MV-4-11 (cell line): ENCODE measurements at regions not wholly inside any gene's neighbourhood (a gene's known extent, or its start where the extent isn't known, plus 50 kb on each side); places are given as distances from the start of the nearest gene placed in this dataset.

Source experiments
- DNase-seq: peaks from one replicate; lab custom pipeline; 2025; lab: John Stamatoyannopoulos, UW

- DNase-seq = no peak
These were observed 2180.1 kb downstream of the TP53TG3F start for GRCh38 chr16:35639233-35640205.

DNA sequence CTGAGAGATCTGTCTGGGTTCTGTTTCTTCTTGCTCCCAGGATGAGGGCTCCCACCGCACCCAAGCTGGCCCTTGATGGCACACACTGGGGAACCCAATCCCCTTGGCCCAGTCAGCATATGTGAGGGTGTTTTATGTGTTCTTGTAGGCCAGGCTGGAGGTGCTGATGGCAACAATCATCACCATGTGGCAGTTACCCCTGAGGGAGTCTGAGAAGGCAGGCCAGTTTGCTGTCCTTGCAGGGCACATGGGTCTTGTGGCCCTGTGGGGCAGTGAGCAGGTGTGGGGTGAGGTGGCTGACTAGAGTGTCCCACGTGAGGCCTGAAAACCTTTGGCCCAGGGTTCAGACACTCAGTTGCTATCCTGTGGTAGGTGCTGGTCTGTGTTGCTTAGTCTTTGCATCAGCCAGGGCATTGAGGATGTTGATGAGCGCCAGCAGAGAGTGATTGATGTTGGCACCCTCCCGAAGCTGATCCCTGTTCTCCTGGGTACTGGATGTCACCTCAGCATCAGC lies 2183.0 kb downstream of the TP53TG3F start:
- DNase-seq = no peak

DNA sequence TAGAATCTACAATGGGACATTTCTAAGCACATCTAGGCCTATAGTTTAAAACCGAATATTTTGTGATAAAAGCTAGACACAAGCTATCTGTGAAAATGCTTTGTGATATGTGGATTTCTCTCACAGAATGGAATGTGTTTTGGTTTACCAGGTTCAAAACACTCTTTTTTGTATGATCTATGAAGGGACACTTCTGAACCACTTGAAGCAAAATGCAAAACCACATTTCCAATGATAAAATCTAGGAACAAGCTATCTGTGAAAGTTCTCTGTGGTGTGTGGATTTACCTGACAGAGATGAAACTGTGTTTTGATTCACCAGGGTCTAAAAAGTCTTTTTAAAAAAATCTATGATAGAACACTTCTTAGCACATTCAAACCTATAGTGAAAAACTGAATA lies 2192.4 kb downstream of the TP53TG3F start:
- no peak for DNase-seq

DNA sequence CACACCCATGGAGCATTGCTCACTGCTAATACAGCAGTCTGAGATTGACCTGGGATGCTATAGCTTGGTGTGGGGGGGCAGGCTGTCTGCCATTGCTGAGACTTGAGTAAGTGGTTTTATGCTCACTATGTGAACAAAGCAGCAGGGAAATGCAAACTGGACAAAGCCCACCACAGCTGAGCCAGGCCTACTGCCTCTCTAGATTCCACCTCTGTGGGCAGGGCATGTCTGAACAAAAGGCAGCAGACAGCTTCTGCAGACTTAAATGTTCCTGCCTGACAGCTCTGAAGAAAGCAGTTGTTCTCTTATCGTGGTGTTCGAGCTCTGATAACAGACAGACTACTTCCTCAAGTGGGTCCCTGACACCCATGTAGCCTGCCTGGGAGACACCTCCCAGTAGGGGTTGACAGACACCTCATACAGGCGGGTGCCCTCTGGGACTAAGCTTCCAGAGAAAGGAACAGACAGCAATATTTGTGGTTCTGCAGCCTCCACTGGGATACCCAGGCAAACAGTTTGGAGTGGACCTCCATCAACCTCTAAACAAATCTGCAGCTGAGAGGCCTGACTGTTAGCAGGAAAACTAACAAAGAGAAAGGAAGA lies 2204.8 kb downstream of the TP53TG3F start:
- peak; percentile 24 for DNase-seq

DNA sequence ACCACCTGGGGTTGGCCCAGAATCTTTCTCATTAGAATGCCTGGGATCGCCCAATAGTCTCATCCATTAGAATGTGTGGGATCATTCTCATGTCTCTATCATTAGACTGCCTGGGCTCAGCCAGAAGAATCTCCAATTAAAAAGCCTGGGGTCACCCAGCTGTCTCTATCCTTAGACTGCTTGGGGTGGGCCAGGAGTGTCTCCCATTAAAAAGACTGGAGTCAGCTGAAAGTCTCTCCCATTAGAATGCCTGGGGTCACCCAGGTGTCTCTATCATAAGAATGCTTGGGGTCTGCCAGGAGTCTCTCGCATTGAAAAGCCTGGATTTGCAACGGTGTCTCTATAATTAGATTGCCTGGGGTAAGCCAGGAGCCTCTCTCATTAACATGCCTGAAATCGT lies 2225.7 kb downstream of the TP53TG3F start:
- no peak for DNase-seq

DNA sequence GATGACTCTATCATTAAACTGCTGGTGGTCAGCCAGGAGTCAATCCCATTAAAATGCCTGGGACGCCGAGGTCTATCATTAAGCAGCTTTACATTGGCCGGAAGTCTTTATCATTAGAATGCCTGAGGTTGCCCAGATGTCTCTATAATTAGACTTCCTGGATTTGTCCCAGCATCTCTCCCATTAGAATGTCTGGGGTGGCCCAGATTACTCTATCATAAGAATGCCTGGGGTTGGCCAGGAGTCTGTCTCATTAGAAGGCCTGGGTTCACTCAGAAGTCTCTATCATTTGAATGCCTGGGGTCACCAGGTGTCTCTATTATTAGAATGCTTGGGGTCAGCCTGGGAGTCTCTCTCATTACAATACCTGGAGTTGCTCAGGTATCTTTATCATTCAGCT lies 2227.2 kb downstream of the TP53TG3F start:
- DNase-seq = no peak

- DNase-seq = no peak
These were observed 2227.7 kb downstream of the TP53TG3F start for GRCh38 chr16:35687071-35687470.

DNA sequence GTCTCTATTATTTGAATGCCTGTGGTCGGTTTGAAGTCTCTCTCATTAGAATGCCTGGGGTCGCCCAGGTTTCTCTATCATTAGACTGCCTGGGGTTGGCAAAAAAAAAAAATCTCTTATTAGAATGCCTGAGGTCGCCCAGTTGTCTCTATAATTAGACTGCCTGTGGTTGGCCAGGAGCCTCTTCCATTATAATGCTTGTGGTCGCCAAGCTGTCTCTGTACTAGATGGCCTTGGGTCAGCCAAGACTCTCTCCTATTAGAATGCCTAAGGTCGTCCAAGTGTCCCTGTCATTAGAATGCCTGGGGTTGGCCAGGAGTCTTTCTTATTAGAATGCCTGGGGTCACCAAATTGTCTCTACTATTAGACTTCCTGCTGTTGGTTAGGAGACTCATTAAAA lies 2228.4 kb downstream of the TP53TG3F start:
- DNase-seq = no peak

DNA sequence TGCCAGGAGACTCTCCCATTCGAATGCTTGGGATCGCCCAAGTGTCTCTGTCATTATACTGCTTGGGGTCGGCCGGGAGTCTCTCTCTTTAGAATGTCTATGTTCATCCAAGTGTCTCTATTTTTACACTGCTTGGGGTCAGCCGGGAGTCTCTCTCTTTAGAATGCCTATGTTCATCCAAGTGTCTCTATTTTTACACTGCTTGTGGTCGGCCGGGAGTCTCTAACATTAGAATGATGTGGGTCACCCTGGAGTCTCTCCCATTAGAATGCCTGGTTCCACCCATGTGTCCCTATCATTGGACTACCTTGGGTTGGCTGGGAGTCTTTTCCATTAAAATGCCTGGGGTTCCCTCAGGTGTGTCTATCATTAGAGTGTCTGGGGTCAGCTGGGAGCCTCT lies 2230.4 kb downstream of the TP53TG3F start:
- no peak for DNase-seq

DNA sequence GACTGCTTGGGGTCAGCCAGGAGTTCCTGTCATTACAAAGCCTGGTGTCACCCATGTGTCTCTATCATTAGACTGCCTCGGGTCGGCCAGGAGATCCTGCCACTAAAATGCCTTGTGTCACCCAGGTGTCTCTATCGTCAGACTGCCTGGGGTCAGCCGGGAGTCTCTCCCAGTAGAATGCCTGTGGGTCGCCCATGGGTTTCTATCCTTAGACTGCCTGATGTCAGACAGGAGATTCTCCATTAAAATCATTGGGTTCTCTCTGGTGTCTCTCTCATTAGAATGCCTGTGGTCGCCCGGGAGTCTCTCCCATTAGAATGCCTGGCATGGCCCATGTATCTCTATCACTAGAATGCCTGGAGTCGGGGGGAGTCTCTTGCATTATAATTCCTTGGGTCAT lies 2231.0 kb downstream of the TP53TG3F start:
- no peak for DNase-seq

DNA sequence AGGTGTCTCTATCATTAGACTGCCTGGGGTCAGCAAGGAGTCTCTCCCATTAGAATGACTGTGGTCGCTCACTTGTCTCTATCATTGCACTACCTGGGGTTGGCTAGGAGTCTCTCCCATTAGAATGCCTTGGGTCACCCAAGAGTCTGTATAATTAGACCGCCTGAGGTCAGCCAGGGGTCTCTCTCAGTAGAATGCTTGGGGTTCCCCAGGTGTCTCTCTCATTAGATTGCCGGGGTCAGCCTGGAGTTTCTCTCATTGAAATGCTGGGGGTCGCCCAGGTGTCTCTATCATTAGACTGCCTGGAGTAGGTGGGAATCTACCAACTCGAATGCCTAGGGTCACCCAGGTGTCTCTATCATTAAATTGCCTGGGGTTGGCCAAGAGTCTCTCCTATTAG lies 2231.6 kb downstream of the TP53TG3F start:
- no peak for DNase-seq

DNA sequence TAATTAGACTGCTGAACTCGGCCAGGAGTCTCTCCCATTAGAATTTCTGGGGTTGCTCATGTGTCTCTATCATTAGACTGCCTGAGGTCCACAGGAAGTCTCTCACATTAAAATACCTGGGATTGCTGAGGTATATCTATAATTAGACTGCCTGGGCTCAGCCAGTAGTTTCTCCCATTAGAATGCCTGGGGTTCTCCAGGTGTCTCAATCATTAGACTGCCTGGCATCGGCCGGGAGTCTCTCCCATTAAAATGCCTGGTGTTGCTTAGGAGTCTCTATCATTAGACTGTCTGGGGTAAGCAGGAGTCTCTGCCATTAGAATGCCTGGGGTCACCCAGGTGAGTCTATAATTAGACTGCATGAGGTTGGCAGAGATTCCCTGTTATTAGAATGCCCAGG lies 2233.4 kb downstream of the TP53TG3F start:
- DNase-seq = no peak

DNA sequence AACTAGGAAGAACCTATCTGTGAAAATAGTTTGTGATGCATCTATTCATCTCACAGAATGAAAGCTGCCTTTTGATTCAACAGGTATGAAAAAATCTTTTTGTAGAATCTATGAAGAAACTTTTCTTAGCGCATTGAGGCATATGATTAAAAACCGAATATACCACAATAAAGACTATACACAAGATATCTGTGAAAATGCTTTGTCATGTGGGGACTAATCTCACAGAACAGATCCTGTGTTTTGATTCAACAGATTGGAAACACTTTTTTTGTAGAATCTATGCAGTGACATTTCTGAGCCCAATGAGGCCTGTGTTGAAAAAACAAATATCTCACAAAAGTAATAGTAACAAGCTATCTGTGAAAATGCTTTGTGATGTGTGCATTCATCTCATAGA lies 2247.5 kb downstream of the TP53TG3F start:
- DNase-seq = no peak

DNA sequence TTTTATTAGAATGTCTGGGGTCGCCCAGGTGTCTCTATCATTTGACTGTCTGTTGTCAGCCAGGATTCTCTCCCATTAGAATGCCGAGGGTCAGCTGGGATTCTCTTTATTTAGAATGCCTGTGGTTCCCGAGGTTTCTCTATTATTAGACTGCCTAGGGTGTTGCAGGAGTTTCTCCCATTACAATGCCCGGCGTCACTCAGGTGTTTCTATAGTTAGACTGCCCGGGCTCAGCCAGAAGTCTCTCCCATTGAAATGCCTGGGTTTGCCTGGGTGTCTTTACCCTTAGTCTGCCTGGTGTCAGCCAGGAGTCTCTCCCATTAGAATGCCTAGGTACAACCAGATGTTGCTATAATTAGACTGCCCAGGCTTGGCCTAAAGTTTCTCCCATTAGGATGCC lies 2252.0 kb downstream of the TP53TG3F start:
- no peak for DNase-seq

DNA sequence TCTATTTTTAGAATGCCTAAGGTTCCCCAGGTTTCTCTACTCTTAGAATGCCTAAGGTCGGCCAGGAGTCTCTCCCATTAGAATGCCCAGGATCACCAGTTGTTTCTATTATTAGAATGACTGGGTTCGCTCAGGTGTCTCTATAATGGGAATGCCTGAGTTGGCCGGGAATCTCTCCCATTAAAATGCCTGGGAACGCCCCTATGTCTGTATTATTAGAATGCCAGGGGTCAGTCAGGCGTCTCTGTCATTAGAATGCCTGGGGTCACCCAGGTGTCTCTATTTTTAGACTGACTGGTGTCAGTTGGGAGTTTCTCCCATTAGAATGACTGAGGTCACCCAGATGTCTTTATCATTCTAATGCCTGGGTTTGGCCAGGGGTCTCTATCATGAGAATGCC lies 2252.5 kb downstream of the TP53TG3F start:
- no peak for DNase-seq

DNA sequence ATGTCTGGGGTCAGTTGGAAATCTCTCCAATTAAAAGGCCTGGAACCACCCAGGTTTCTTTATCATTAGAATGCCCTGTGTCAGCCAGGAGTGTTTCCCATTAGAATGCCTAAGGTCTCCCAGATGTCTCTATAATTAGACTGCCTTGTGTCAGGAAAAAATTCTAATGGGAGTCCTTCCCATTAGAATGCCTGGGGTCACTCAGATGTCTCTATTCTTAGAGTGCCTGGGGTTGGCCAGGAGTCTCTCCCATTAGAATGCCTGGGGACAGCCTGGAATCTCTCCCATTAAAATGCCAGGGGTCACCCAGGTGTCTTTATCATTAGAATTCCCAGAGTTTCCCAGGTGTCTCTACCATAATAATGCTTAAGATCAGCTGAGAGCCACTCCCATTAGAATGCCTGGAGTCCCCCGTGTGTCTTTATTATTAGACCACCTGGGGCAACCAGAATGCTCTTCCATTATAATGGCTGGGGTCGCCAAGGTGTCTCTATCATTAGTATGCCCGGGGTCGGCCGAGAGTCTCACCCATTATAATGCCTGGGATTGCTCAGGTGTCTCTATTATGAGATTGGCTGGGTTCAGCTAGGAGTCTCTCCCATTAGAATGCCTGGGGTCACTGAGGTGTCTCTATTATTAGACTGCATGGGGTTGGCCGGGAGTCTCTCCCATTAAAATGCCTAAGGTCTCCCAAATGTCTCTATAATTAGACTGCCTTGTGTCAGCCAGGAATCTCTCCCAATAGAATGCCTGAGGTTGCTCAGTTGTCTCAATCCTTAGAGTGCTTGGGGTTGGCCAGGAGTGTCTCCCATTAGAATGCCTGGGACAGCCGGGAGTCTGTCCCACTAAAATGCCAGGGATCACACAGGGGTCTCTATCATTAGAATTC lies 2254.6 kb downstream of the TP53TG3F start:
- DNase-seq = no peak

GRCh38 chr16:35714665-35715064 lies 2255.3 kb downstream of the TP53TG3F start:
- no peak for DNase-seq

GRCh38 chr16:35724551-35724950 lies 2265.1 kb downstream of the TP53TG3F start:
- DNase-seq = no peak

- DNase-seq = no peak
These were observed 2266.5 kb downstream of the TP53TG3F start for GRCh38 chr16:35725949-35726348.

DNA sequence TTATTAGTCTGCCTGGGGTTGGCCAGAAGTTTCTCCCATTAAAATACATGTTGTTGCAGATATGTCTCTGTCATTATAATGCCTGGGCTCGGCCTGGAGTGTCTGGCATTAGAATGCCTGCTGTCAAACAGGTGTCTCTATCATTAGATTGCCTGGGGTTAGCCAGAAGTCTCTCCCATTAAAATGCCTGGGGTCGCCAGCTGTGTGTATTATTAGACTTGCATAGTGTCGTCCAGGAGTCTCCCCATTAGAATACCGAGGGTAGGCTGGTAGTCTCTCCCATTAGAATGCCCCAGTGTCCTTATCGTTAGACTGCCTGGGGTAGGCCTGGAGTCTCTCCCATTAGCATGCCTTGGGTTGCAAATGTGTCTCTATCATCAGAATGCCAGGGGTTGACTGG lies 2270.8 kb downstream of the TP53TG3F start:
- no peak for DNase-seq

- DNase-seq = no peak
These were observed 2272.1 kb downstream of the TP53TG3F start for GRCh38 chr16:35731341-35732040.
